ENCODE measurements at regions not wholly inside any gene's neighbourhood (a gene's known extent, or its start where the extent isn't known, plus 50 kb on each side); places are given as distances from the start of the nearest gene placed in this dataset.

GRCh38 chr1:106802181-106802580, 254.3 kb upstream of the PRMT6 start:
- no peaks in the 10 kb centered on the region for H3K27me3 Mint-ChIP-seq (ENCODE audit: low read depth, poor library complexity)
- no peak for TF ChIP-seq CTCF (IDR thresholded peaks at IDR 0.05)
- no peaks in the 10 kb centered on the region for H3K9me3 Mint-ChIP-seq
- H3K27ac Mint-ChIP-seq: no peak overlapping the region
- H3K4me1 Mint-ChIP-seq: no peaks in the 10 kb centered on the region
- no peaks in the 10 kb centered on the region for H3K36me3 Mint-ChIP-seq (ENCODE audit: low read depth)
- no peak overlapping the region for H3K4me3 Mint-ChIP-seq
- no peak for DNase-seq

GRCh38 chr1:106814418-106814817, 242.1 kb upstream of the PRMT6 start:
- H3K9me3 Mint-ChIP-seq: peaks cover 12% of the 10 kb centered on the region
- DNase-seq: no peak
- H3K27me3 Mint-ChIP-seq (ENCODE audit: low read depth, poor library complexity): peaks cover 4% of the 10 kb centered on the region
- no peaks in the 10 kb centered on the region for H3K36me3 Mint-ChIP-seq (ENCODE audit: low read depth)
- TF ChIP-seq CTCF (IDR thresholded peaks at IDR 0.05): no peak
- no peak overlapping the region for H3K27ac Mint-ChIP-seq
- H3K4me1 Mint-ChIP-seq: no peaks in the 10 kb centered on the region
- H3K4me3 Mint-ChIP-seq: no peak overlapping the region

- H3K4me3 Mint-ChIP-seq: no peak overlapping the region
- no peaks in the 10 kb centered on the region for H3K4me1 Mint-ChIP-seq
- H3K27me3 Mint-ChIP-seq (ENCODE audit: low read depth, poor library complexity): peaks cover 4% of the 10 kb centered on the region
- H3K9me3 Mint-ChIP-seq: peaks cover 4% of the 10 kb centered on the region
- no peaks in the 10 kb centered on the region for H3K36me3 Mint-ChIP-seq (ENCODE audit: low read depth)
- no peak for TF ChIP-seq CTCF (IDR thresholded peaks at IDR 0.05)
- DNase-seq: no peak
- no peak overlapping the region for H3K27ac Mint-ChIP-seq
Observed at GRCh38 chr1:106817575-106817974, 238.9 kb upstream of the PRMT6 start.

- Mint-ChIP-seq H3K27ac (no peak overlapping the region), H3K36me3 (ENCODE audit: low read depth) (no peaks in the 10 kb centered on the region), H3K27me3 (ENCODE audit: low read depth, poor library complexity) (peaks cover 10% of the 10 kb centered on the region), H3K4me3 (no peak overlapping the region), H3K4me1 (no peaks in the 10 kb centered on the region), H3K9me3 (peaks cover 19% of the 10 kb centered on the region)
- no peak for DNase-seq
- no peak for TF ChIP-seq CTCF (IDR thresholded peaks at IDR 0.05)
Observed at GRCh38 chr1:106831511-106831910, 225.0 kb upstream of the PRMT6 start.

GRCh38 chr1:106836708-106837107, 219.8 kb upstream of the PRMT6 start:
- Mint-ChIP-seq H3K27ac (no peak overlapping the region), H3K4me1 (no peaks in the 10 kb centered on the region), H3K4me3 (no peak overlapping the region), H3K36me3 (ENCODE audit: low read depth) (no peaks in the 10 kb centered on the region), H3K9me3 (no peaks in the 10 kb centered on the region), H3K27me3 (ENCODE audit: low read depth, poor library complexity) (peaks cover 10% of the 10 kb centered on the region)
- no peak for TF ChIP-seq CTCF (IDR thresholded peaks at IDR 0.05)
- no peak for DNase-seq

- no peak for DNase-seq
- peaks cover 4% of the 10 kb centered on the region for H3K27me3 Mint-ChIP-seq (ENCODE audit: low read depth, poor library complexity)
- H3K9me3 Mint-ChIP-seq: no peaks in the 10 kb centered on the region
- no peaks in the 10 kb centered on the region for H3K36me3 Mint-ChIP-seq (ENCODE audit: low read depth)
- H3K4me1 Mint-ChIP-seq: no peaks in the 10 kb centered on the region
- H3K4me3 Mint-ChIP-seq: no peak overlapping the region
- no peak overlapping the region for H3K27ac Mint-ChIP-seq
- no peak for TF ChIP-seq CTCF (IDR thresholded peaks at IDR 0.05)
Observed at GRCh38 chr1:106843518-106843917, 213.0 kb upstream of the PRMT6 start.

All from nephron progenitor cell (in vitro differentiated cells).